Activated CD4-positive, alpha-beta T cell treated with anti-CD3 and anti-CD28 coated beads for 4 hours (primary cell): ENCODE measurements at regions not wholly inside any gene's neighbourhood (a gene's known extent, or its start where the extent isn't known, plus 50 kb on each side); places are given as distances from the start of the nearest gene placed in this dataset.

Source experiments
- DNase-seq, 2 donors: peaks; one replicate each; pipeline ENCODE4 v3.0.0-alpha.2; 2020

GRCh38 chr7:1360521-1360971, 98.7 kb downstream of the MICALL2 start:
- no peak for DNase-seq

- no peak for DNase-seq
Observed at GRCh38 chr7:1361016-1361755, 98.1 kb downstream of the MICALL2 start.

GRCh38 chr7:1361756-1362125, 97.5 kb downstream of the MICALL2 start:
- DNase-seq = no peak

GRCh38 chr7:1362301-1362700, 97.0 kb downstream of the MICALL2 start:
- no peak for DNase-seq

- no peak for DNase-seq
Observed at GRCh38 chr7:1364068-1364905, 95.0 kb downstream of the MICALL2 start.

GRCh38 chr7:1364906-1365570, 94.2 kb downstream of the MICALL2 start:
- no peak for DNase-seq

GRCh38 chr7:1365846-1366245, 93.4 kb downstream of the MICALL2 start:
- DNase-seq = no peak

GRCh38 chr7:1366801-1367405, 92.4 kb downstream of the MICALL2 start:
- no peak for DNase-seq

- no peak for DNase-seq
Observed at GRCh38 chr7:1367501-1368183, 91.6 kb downstream of the MICALL2 start.

GRCh38 chr7:1368184-1368681, 91.0 kb downstream of the MICALL2 start:
- DNase-seq = no peak

GRCh38 chr7:1368682-1369571, 90.3 kb downstream of the MICALL2 start:
- DNase-seq = peak; percentile 5 to 17

- DNase-seq = no peak
Observed at GRCh38 chr7:1369916-1370657, 89.2 kb downstream of the MICALL2 start.

- no peak for DNase-seq
Observed at GRCh38 chr7:1370738-1371137, 88.5 kb downstream of the MICALL2 start.

- no peak for DNase-seq
Observed at GRCh38 chr7:1372063-1372462, 87.2 kb downstream of the MICALL2 start.

- no peak for DNase-seq
Observed at GRCh38 chr7:1372671-1373379, 86.4 kb downstream of the MICALL2 start.

GRCh38 chr7:1377111-1377909, 82.0 kb downstream of the MICALL2 start:
- DNase-seq = no peak

- DNase-seq = no peak
Observed at GRCh38 chr7:1378610-1379601, 80.4 kb downstream of the MICALL2 start.
